NCI-H1694 treated with DMSO at 0.1 percent for 48 hours (cell line): ENCODE measurements at regions not wholly inside any gene's neighbourhood (a gene's known extent, or its start where the extent isn't known, plus 50 kb on each side); places are given as distances from the start of the nearest gene placed in this dataset.
A peak's percentile ranks its signal among the peaks of the same experiment; 100 is the strongest.
"Not testable (repeated sequence)": the region's sequence is repeated elsewhere in the genome, so short reads cannot be mapped to it uniquely, and the experiment has no call there.

Source experiments
- DNase-seq: peaks from one replicate; lab custom pipeline; 2025; lab: John Stamatoyannopoulos, UW

DNA sequence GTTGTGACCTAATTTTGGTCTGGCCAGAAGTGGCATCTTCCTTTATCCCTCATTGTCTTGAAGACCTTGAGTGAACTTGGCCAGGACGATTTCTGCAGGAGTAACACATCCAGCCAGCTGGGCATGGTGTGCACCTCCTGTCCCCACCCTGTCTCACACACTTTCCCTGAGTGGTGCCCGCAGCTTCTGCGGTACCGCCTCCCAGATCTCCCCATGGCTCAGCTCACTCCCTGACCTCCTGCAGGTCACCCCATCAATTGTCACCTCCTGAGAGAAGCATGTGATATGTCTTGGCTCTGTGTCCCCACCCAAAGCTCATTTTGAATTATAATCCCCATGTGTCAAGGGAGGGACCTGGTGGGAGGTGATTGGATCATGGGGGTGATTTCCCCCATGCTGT, 50.2 kb upstream of the TP53I11 start:
- DNase-seq, result no peak

DNA sequence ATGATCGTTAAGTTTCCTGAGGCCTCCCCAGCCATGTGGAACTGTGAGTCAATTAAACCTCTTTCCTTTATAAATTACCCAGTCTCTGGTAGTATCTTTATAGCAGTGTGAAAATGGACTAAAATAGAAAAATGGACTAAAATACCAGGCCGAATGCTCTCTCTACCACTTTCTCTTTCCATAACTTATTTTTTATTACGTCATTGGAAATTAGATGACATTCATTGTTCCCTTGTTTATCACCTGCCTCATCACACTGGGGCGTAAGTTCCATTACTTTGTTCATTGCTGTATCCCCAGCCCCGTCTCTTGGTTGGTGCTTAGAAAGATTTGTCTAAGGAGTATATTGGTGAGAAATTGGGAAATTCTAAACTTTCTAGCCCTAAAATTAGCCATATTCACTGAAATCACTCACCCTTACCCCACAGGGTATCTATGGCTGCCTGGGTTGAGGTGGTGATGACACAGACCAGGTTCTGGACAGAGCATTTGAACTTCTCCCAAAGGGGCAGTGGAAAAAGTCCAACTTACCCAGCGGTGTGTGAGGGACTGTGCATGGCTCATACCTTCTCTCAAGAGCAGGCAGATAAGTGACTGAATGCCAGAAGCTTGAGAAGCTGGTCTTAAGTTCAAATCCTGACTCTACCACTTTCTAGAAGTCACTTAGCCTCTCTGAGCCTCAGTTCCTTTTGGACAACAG, 50.9 kb upstream of the TP53I11 start:
- no peak for DNase-seq

DNA sequence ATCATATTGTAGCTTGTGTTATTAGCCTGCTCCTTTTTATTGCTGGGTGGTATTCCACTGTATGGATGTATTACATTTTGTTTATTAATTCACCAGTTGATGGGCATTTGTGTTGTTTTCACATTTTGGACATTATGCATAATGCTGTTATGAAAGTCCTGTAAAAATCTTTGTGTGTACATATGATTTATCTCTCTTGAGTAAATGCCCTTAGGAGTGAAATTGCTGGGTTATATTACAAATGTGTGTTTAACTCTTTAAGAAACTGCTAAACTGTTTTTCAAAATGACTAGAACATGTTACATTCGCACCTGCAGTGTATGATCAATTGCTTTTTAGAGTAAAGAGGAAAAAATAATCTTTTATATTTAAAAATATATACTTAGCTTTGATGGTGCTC, 54.4 kb upstream of the TP53I11 start:
- DNase-seq, result no peak

DNA sequence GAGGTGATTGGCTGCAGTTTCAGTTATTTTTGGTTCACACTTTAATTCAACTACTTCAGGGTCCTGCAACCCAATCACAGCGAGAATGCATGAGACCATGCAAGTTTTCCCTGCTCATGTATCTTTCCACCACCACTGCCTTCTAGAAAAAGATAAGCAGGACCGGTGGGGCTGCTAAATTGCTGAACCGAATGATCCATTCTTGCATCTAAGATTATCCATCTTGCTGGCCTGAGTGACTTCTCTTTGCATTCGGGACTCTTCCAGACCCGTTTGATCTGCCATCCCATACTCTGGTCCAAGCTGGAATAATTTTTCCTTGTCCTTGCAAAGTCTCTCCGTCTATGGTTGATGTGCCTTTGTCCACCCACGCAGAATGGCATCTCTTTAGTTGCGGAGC, 56.3 kb upstream of the TP53I11 start:
- DNase-seq, result no peak

DNA sequence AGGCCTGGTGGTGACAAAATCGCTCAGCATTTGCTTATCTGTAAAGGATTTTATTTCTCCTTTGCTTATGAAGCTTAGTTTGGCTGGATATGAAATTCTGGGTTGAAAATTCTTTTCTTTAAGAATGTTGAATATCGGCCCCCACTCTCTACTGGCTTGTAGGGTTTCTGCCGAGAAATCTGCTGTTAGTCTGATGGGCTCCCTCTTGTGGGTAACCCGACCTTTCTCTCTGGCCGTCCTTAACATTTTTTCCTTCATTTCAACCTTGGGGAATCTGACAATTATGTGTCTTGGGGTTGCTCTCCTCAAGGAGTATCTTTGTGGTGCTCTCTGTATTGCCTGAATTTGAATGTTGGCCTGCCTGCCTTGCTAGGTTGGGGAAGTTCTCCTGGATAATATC, 65.3 kb upstream of the TP53I11 start:
- DNase-seq, result not testable (repeated sequence)

DNA sequence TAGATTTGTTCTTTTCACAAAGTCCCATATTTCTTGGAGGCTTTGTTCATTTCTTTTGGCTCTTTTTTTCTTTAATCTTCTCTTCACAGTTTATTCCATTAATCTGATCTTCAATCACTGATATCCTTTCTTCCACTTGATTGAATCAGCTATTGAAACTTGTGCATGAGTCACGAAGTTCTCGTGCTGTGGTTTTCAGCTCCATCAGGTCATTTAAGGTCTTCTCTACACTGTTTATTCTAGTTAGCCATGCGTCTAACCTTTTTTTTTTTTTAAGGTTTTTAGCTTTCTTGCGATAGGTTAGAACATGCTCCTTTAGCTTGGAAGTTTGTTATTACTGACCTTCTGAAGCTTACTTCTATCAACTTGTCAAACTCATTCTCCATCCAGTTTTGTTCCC, 65.8 kb upstream of the TP53I11 start:
- not testable (repeated sequence) for DNase-seq

DNA sequence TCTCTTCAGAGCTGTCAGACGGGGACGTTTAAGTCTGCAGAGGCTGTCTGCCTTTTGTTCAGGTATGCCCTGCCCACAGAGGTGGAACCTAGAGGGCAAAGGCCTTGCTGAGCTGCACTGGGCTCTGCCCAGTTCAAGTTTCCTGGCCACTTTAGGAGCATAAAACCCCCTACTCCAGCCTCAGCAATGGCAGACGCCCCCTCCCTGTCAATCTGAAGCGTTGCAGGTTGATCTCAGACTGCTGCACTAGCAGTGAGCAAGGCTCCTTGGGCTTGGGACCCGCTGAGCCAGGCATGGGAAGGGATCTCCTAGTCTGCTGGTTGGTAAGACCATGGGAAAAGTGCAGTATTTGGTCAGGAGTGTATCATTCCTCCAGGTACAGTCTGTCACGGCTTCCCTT, 66.6 kb upstream of the TP53I11 start:
- DNase-seq, result no peak

DNA sequence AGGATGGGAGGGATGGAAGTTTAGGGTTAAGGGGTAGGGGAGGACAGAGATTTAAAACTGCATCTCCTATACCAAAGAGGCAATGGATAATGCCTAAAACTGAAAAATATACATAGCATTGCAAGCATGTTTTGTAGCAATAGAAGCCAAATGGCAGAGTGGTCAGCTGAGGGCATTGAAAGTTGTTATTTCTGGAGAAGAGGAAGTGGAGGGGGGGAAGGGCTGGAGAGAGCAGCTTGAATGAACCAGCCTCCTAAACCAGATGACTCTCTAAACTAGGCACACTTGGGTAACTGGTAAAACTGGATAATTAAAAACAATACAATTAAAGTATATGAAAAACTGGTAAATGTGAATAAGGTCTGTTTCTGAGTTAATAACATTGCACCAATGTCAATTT, 70.3 kb upstream of the TP53I11 start:
- no peak for DNase-seq

DNA sequence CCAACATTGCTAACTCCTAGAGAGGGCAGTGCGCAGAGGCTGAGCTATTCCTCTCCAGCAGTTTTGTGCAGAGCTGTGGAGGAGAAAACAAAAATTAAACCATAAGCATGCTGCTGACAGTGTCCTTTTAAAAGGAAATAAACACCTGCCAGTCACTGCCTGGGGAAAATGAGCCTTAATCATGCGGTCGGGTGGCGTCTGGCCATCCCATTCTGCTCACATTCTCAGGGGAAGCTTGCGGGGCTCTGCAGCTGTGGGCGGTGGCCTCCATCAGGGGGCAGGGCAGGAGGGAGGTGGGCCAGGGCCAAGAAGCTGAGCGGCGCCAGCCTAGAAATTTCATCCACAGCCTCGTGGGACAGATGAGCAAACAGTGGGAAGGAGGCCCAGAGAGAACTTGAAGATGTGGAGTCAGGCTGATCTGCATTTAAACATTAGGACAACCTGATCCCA, 71.0 kb upstream of the TP53I11 start:
- peak; percentile 78 for DNase-seq

DNA sequence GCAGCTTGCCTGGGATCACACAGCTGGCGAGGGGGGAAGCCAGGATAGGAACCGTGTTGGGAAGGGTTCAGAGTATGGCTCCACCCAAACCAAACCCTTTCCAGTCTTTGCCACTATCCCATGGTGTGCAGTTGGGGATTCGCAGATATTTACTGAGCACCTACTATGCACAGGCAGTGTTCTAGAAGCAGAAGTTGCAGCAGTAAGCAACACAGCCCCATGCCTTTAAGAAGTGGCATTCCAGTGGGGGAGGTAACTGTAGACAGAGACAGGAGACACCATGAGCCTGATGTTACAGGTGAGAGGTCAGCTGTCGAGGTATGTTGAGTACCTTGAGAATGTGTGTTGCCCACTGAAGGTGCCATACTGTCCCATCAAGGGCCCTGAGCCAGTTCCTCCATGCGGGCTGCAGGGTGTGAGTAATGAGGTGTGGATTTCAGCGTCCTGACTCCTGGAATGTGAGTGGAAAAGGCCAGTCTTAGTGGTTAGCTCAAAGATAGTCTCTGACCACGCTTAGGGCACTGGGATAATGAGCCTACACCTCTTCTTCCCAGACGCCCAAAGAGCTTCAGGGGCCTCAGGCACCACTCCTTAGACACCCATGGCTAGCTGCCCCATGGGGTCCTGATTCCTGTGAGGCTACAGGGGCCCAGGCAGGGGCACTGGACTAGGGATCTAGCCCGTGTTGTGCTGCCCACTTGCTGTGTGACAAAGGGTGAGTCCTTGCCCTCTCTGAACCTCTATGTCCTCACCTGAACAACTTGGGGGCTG, 71.8 kb upstream of the TP53I11 start:
- DNase-seq, result no peak

DNA sequence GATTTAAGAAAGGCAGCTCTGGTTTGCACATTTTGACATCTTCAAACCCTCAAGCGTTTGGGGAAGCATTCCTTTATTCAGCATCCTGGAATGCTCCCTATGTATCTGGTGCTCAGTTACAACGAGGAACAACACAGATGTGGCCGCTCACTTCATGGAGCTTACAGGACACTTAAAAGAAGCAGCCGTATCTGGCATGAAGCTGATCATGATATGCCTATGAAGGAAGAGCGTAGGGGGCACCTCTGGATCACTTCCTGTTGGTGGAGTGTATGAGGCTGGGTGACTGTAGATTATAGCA, 72.3 kb upstream of the TP53I11 start:
- DNase-seq, result no peak

DNA sequence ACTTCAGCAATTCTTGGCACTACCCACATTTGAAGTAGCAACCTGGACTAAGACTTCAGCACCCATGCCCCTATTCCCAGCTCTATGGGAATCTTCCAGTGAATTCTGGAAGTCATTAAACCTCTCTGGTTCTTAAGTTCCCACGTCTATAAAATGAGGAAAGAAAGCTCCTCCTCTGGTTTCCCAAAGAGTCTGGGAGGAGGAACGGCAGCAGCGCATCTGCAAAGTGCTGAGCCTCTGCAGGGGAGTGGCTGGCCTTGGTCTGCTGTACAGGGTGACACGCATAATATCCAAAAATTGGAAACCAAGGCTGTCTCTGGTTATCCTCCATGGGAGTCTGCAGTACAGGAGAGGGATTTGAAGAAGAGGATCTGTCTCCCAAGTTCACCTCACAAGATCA, 73.6 kb upstream of the TP53I11 start:
- no peak for DNase-seq

DNA sequence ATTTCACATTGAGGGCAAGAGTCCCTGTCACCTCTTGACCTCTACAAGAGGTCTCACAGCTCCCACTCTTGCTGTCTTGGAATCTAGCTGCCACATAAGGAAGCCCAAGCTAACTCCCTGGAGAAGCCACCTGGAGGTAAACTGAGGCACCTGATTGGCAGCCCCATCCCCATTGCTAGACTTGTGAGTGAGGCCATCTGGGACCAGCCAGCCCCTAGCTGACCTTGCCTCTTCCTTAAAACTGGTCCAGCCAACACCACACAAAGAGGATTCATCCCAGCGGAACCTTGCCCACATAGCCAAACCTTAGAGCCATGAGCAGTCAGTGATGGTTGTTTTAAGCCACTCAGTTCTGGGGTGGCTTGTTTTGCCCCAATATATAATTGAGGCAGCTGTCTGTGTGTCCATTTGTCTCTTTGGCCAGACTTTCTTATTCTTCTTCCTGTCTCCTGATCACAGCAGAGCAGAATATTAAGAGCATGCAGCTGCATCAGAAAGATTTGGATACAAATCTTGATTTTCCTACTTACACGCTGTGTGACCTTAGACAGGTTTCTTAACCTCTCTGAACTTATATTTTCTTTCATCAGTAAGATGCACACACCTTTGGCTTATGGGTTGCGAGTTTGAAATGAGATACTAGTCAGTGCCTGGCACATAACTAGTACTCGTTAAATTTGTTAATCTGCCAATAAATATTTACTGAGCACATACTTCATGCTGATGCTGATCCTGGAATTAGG, 74.3 kb upstream of the TP53I11 start:
- no peak for DNase-seq

DNA sequence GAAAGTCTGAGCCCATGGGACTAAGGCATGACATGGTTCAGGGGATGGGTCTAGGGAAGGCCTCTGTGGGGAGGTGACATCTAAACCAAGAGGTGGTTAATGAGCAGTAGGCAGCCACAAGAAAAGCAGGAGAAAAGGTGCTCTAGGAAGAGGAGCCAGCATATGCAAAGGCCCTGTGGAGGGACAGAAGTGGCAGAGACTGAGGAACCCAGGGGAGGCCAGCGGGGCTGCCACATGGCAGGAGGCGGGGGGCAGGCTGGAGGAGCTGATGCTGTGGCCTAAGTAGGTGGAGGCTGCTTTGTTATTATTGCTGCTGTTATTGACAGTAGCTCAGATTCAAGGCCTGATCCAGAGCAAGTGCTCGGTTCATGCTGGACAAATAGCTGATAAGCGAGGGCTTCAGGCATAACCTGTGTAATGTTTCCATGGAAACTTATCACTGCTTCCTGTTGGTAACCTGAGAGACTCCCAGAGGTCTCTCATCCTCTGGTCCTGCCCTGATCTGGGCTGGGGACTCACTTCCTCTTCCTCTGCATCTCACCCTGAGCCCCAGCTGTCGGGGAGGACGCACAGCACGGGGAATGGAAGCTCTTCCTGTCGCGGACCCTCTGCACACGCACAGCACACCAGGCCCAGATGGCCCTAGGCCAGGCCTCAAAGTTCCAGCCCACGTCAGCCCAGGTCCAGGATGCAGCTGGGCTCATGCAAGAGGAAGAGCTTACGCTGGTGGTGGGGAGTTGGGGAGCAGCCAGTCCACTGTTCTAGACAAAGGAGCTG, 75.2 kb upstream of the TP53I11 start:
- DNase-seq, result peak; percentile 60

DNA sequence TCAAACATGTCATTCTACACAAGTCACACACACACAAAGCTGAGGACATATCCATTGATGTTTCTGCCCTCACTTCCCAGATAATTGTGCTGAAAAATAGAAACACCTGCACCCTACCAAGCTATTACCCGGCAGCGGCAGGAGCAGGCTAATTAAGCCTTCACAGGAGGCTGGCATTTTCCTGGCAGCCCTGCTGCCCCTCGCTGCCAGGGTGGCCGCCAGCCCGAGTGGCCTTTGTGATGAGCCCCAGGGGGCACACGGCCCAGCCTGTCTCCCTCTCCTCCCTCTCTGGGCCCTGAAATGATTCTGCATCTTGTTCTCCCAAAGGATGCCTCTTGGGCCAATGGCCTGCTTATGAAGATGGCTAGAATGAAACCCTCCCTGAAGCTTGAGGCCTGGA, 76.2 kb upstream of the TP53I11 start:
- DNase-seq, result peak; percentile 74

DNA sequence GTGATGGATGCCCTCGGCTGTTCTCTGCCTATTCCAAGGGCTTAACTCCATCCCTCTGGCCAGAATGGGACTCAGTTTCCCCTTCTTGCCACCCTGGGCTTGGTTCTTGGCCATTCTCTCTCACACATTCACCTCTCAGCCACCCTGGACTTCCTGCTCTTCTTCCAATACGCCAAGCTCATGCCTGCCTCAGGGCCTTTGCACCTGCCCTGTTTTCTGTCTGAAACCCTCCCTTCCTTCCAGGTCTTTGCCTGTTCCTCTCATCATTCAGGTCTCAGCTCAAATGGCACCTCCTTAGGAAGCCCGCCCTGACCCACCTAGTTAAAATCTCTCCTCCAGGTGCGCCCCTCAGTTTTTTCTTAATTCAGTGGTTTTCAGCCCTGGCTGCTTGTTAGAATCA, 76.6 kb upstream of the TP53I11 start:
- no peak for DNase-seq

DNA sequence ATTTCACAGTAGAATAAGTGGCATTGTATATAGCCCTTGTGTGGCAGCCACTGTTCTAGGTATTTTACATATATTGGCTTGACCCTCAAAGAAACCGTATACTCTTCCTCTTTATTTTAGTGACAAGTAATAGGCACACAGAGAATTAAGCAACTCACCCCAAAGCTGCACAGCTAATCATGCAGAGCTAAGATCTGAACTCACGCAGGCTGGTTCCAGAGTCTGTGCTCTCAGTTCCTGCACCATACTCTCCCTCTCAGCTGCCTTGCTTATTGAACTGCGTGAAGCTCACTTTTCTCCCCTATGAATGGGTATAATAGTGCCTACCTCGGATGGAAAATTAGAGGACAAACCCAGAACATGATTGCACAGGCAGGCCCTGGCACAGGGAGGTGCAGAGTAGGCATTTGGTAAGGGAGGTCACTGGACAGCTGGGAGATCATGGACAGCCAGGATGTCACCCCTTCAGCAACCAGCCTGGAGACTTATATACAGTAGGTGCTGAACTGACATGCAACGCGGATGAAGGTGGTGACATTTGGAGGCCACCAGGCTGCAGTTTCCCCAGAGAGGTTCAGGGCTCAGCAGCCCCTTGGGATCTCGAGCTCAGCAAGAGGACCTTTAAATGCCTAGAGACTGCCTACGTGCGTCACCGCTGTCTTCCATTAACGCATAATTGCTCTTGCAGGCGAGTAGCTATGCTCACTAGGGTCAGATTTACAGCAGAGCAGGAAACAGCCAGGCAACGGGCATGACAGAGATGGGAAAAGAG, 78.4 kb upstream of the TP53I11 start:
- no peak for DNase-seq

DNA sequence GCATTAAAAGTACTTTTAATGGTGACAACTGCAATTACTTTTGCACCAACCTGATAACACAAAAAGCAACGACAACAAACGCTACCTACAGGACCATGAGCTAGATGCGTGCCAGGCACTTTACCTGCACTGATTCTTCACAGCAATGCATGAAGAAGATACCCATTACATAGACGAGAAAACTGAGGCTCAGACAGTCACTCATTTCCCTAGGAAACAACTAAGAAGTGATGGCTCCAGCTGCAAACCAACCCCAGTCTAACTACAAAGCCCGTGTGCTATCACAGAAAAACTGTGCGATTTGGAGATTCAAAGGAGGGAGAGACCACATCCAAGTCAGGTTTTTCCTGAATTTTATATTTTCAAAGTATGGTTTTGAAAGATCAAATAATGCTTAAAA, 80.1 kb upstream of the TP53I11 start:
- no peak for DNase-seq

DNA sequence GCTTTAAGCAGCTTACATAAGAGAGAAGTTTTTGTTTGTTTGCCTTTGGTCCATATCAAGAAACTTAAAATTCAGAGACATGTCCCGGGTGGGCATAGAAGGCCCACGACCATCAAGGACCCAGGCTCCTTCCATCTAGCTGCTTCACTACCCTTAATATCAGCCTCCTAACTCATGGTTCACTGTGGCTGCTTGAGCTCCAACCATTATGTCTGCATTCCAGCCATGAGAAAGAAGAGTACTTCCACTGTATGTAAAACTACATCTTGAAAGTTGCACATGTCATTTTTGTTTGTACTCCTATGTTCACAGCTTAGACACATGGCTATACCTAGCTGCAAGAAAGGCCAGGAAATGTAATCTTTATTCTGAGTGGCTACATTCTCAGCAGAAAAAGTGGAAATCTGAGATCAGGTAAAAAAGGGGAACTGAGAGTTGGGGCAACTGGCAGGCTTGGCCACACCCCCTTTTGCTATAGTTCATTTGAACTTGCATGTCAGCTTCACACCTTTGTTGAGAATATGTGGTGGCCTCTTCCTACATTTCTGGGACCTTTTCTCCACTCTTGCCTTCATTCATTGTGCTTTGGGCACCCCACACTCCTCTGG, 81.3 kb upstream of the TP53I11 start:
- DNase-seq, result no peak

DNA sequence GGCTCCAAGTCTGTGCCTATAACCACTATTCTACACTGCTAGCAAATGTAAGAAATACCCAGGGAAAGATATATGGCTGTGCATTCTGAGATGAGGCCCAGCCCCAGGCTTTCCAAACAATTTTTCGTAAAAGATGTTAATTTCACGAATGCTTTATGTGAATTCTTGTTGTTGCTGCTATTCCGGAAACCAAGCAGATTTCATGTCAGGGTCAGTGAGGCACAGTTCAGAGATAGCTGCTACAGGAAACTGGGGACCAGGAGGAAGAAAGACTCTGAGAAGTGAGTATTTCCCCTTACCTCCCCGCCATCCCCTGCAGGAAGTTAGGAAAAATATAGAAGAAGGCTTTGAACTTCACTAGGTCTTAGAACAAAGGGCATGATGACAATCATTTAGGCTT, 84.7 kb upstream of the TP53I11 start:
- DNase-seq, result no peak

DNA sequence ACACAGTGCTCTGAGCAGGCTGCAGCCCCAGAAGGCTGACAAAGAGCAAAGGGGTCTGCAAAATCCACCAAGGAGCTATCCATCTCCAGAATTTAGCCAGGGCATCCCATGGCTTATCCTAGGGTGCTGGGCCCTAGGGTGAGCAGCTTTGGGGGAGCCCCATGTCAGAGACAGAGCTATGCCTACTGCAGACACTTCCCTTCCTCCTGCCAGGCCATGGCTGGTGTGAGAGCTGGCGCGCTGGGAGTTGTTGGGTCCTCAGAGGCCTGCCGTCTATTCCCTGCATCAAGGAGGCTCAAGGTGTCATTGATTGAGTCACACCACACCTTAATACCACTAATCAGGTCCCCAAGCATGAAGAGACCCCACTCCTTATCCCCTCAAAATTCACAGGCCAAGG, 85.3 kb upstream of the TP53I11 start:
- DNase-seq, result no peak
